H1 (cell line): ENCODE measurements at regions not wholly inside any gene's neighbourhood (a gene's known extent, or its start where the extent isn't known, plus 50 kb on each side); places are given as distances from the start of the nearest gene placed in this dataset.
A peak's percentile ranks its signal among the peaks of the same experiment; 100 is the strongest.

Source experiments
- CTCF ChIA-PET: fragments of 300-600 bp; sonication (Branson Sonifier 250); formaldehyde crosslinking; loops from one replicate; lab custom pipeline; 2021; ENCODE audit not compliant: partially characterized antibody; lab: Charles Lee
- POLR2A ChIA-PET: fragments of 300-600 bp; sonication (Branson Sonifier 250); formaldehyde crosslinking; loops from one replicate; lab custom pipeline; 2021; ENCODE audit warnings: inconsistent platforms; ENCODE audit not compliant: partially characterized antibody; lab: Charles Lee
- DNase-seq, 2 experiments: peaks; one replicate each; pipeline versions ENCODE4 v3.0.0 to v3.0.0-alpha.2; 2010 to 2022; ENCODE audit warnings: low spot score in 2 of 2, low read depth in 1 of 2, mixed read lengths in 1 of 2
- FAIRE-seq: peaks from 2 replicates; lab custom pipeline; 2011; peaks lifted over from hg19 to GRCh38; lab: Jason Lieb, UNC
- H2AFZ ChIP-seq: 2 replicates; pipeline ENCODE4 v1.8.1; 2012; ENCODE audit warnings: low read length, inconsistent platforms
- H2AK5ac ChIP-seq: 2 replicates; pipeline ENCODE4 v1.6.1; 2013; ENCODE audit warnings: low read depth, low read length
- H2BK120ac ChIP-seq: replicated peaks from 2 replicates; pipeline ENCODE3; 2013; ENCODE audit warnings: low read depth, low read length, inconsistent platforms
- H2BK12ac ChIP-seq: 2 replicates; pipeline ENCODE4 v1.6.1; 2013; ENCODE audit warnings: low read depth, low read length
- H2BK15ac ChIP-seq: 2 replicates; pipeline ENCODE4 v1.6.1; 2013; ENCODE audit warnings: low read length
- H2BK20ac ChIP-seq: 2 replicates; pipeline ENCODE4 v1.6.1; 2013; ENCODE audit warnings: low read length
- H2BK5ac ChIP-seq: 2 replicates; pipeline ENCODE4 v1.6.1; 2013; ENCODE audit warnings: low read depth, low read length
- H3K14ac ChIP-seq: 2 replicates; pipeline ENCODE4 v1.6.1; 2013; ENCODE audit warnings: inconsistent platforms; ENCODE audit not compliant: insufficient read length
- H3K18ac ChIP-seq: 2 replicates; pipeline ENCODE4 v1.6.1; 2013; ENCODE audit warnings: low read length; ENCODE audit errors: extremely low read depth
- H3K23ac ChIP-seq: 2 replicates; pipeline ENCODE4 v1.6.1; 2013; ENCODE audit warnings: inconsistent platforms; ENCODE audit not compliant: insufficient read length
- H3K23me2 ChIP-seq: 2 replicates; pipeline ENCODE4 v1.6.1; 2013; ENCODE audit warnings: low read depth, low read length
- H3K27ac ChIP-seq: 2 replicates; pipeline ENCODE4 v1.6.1; 2011; ENCODE audit warnings: low read depth, low read length, inconsistent platforms
- H3K27me3 ChIP-seq, 4 experiments: replicated peaks in 1 of 4; 1 replicate in 1 of 4; 2 replicates in 3 of 4; pipeline versions ENCODE4 v1.6.1 to v1.8.1; 2011 to 2013; ENCODE audit warnings: low read length in 3 of 4, mild to moderate bottlenecking in 3 of 4, inconsistent platforms in 2 of 4, mixed read lengths in 2 of 4, moderate library complexity in 1 of 4; ENCODE audit not compliant: control insufficient read depth in 3 of 4, insufficient read depth in 3 of 4; ENCODE audit errors: extremely low read depth in 1 of 4
- H3K36me3 ChIP-seq, 4 experiments: 2 replicates each; pipeline versions ENCODE4 v1.6.1 to v1.8.1; 2011 to 2013; ENCODE audit warnings: mild to moderate bottlenecking in 4 of 4, low read length in 3 of 4, moderate library complexity in 2 of 4, control low read depth in 1 of 4, inconsistent platforms in 1 of 4; ENCODE audit not compliant: insufficient read depth in 4 of 4, control insufficient read depth in 2 of 4
- H3K4ac ChIP-seq: replicated peaks from 2 replicates; pipeline ENCODE3; 2013; ENCODE audit warnings: low read length, low read depth, mixed read lengths, inconsistent platforms; ENCODE audit not compliant: insufficient read length
- H3K4me1 ChIP-seq, 4 experiments: replicated peaks in 1 of 4; 1 replicate in 1 of 4; 2 replicates in 3 of 4; pipeline versions ENCODE4 v1.6.1 to v1.8.1; 2011 to 2013; ENCODE audit warnings: low read length in 3 of 4, inconsistent platforms in 2 of 4, mixed read lengths in 1 of 4; ENCODE audit not compliant: insufficient read depth in 4 of 4, control insufficient read depth in 3 of 4
- H3K4me2 ChIP-seq, 2 experiments: 2 replicates each; pipeline versions ENCODE4 v1.6.1 to v1.8.1; 2011 to 2013; ENCODE audit warnings: low read depth in 2 of 2, low read length in 2 of 2, control low read depth in 1 of 2, inconsistent platforms in 1 of 2, mild to moderate bottlenecking in 1 of 2; ENCODE audit not compliant: insufficient read depth in 1 of 2
- H3K4me3 ChIP-seq, 4 experiments: fragments of 200-600, 300-600 bp in 1 of 4; sonication (generic), shearing (Covaris generic), sonication (Bioruptor Twin) in 1 of 4; 2 replicates each; pipeline versions ENCODE4 v1.5.1 to v1.8.1; 2011 to 2016; ENCODE audit warnings: low read length in 4 of 4, low read depth in 3 of 4, control low read depth in 2 of 4, inconsistent platforms in 2 of 4, mild to moderate bottlenecking in 2 of 4, mixed read lengths in 1 of 4, moderate library complexity in 1 of 4; ENCODE audit not compliant: insufficient read depth in 2 of 4; ENCODE audit errors: extremely low read depth in 1 of 4
- H3K56ac ChIP-seq: replicated peaks from 2 replicates; pipeline ENCODE3; 2013; ENCODE audit warnings: low read depth, mild to moderate bottlenecking, mixed read lengths, low read length, inconsistent platforms; ENCODE audit not compliant: insufficient read length
- H3K79me1 ChIP-seq: 2 replicates; pipeline ENCODE4 v1.6.1; 2013; ENCODE audit warnings: low read depth, low read length, control low read depth
- H3K79me2 ChIP-seq, 2 experiments: 2 replicates each; pipeline versions ENCODE4 v1.6.1 to v1.8.1; 2012 to 2013; ENCODE audit warnings: low read length in 2 of 2, mild to moderate bottlenecking in 2 of 2, inconsistent platforms in 1 of 2; ENCODE audit not compliant: insufficient read depth in 2 of 2, control insufficient read depth in 1 of 2
- H3K9ac ChIP-seq, 4 experiments: replicated peaks in 1 of 4; 1 replicate in 1 of 4; 2 replicates in 3 of 4; pipeline versions ENCODE4 v1.6.1 to v1.8.1; 2011 to 2013; ENCODE audit warnings: low read depth in 3 of 4, low read length in 3 of 4, control low read depth in 2 of 4, mild to moderate bottlenecking in 2 of 4, moderate library complexity in 2 of 4, inconsistent platforms in 1 of 4; ENCODE audit errors: extremely low read depth in 1 of 4
- H3K9me3 ChIP-seq, 2 experiments: 2 replicates each; pipeline versions ENCODE4 v1.6.1 to v1.8.1; 2012 to 2013; ENCODE audit warnings: mild to moderate bottlenecking in 2 of 2, moderate library complexity in 2 of 2, control low read depth in 1 of 2, inconsistent platforms in 1 of 2, low read depth in 1 of 2, low read length in 1 of 2, mixed read lengths in 1 of 2; ENCODE audit not compliant: insufficient read depth in 2 of 2
- H4K20me1 ChIP-seq, 2 experiments: replicated peaks in 1 of 2; 2 replicates each; pipeline versions ENCODE3 to v1.8.1; 2011 to 2013; ENCODE audit warnings: inconsistent platforms in 2 of 2, low read length in 2 of 2, mild to moderate bottlenecking in 1 of 2; ENCODE audit not compliant: insufficient read depth in 2 of 2, control insufficient read depth in 1 of 2
- H4K5ac ChIP-seq: 2 replicates; pipeline ENCODE4 v1.6.1; 2013; ENCODE audit warnings: low read length, low read depth, mixed read lengths, inconsistent platforms; ENCODE audit not compliant: insufficient read length
- H4K8ac ChIP-seq: 2 replicates; pipeline ENCODE4 v1.8.0; 2013; ENCODE audit warnings: mild to moderate bottlenecking, moderate library complexity, low read length, inconsistent platforms; ENCODE audit not compliant: insufficient read depth; ENCODE audit errors: extremely low read depth
- H4K91ac ChIP-seq: replicated peaks from 2 replicates; pipeline ENCODE3; 2013; ENCODE audit warnings: low read length, mixed read lengths, inconsistent platforms; ENCODE audit not compliant: insufficient read length
- BACH1 ChIP-seq: IDR thresholded peaks from 2 replicates; pipeline ENCODE4 v1.6.1; 2012; ENCODE audit warnings: low read length, improper control_type of control experiment
- BCL11A ChIP-seq, 2 experiments: IDR thresholded peaks; one replicate each; pipeline ENCODE4 v1.6.1; 2011; ENCODE audit warnings: low read depth in 2 of 2, low read length in 2 of 2, mild to moderate bottlenecking in 2 of 2
- CBX5 ChIP-seq: fragments of 300-800, 300-1000 bp; sonication (generic); IDR thresholded peaks from 2 replicates; pipeline ENCODE4 v1.7.1; 2016; ENCODE audit warnings: antibody characterized with exemption, low read length, low read depth
- JUND ChIP-seq: IDR thresholded peaks from 2 replicates; pipeline ENCODE4 v1.6.1; 2011; ENCODE audit warnings: mild to moderate bottlenecking, improper control_type of control experiment, low read length
- KDM1A ChIP-seq: fragments of 200-600, 300-600 bp; sonication (generic); IDR thresholded peaks from 2 replicates; pipeline ENCODE4 v1.7.1; 2016; ENCODE audit warnings: mild to moderate bottlenecking, low read length, borderline replicate concordance
- KDM5A ChIP-seq: fragments of 200-600 bp; IDR thresholded peaks from 2 replicates; pipeline ENCODE4 v1.7.1; 2012; ENCODE audit warnings: mild to moderate bottlenecking, low read length, inconsistent platforms, mixed read lengths
- POU5F1 ChIP-seq: IDR thresholded peaks from 2 replicates; pipeline ENCODE4 v1.6.1; 2011; ENCODE audit warnings: low read depth, mild to moderate bottlenecking, low read length, moderate library complexity
- RFX5 ChIP-seq: IDR thresholded peaks from 2 replicates; pipeline ENCODE4 v1.6.1; 2011; ENCODE audit warnings: low read depth, low read length, improper control_type of control experiment, borderline replicate concordance
- RXRA ChIP-seq: IDR thresholded peaks from 2 replicates; pipeline ENCODE4 v1.6.1; 2011; ENCODE audit warnings: low read depth, mild to moderate bottlenecking, low read length, moderate library complexity; ENCODE audit not compliant: insufficient read depth
- SAP30 ChIP-seq: fragments of 300-600 bp; sonication (generic); IDR thresholded peaks from 2 replicates; pipeline ENCODE4 v1.7.1; 2012; ENCODE audit warnings: low read length, moderate library complexity, mild to moderate bottlenecking, inconsistent platforms; ENCODE audit not compliant: insufficient read depth, insufficient replicate concordance
- TBP ChIP-seq: IDR thresholded peaks from 2 replicates; pipeline ENCODE4 v1.6.1; 2011; ENCODE audit warnings: low read depth, low read length, improper control_type of control experiment
- YY1 ChIP-seq: IDR thresholded peaks from 2 replicates; pipeline ENCODE4 v1.6.1; 2011; ENCODE audit warnings: low read depth, mild to moderate bottlenecking, low read length
- WGBS, 2 experiments: shearing (Covaris generic) in 1 of 2; methylation state at CpG; one replicate each; pipeline versions ENCODE4 v1.1.6 to v1.1.7; 2013 to 2015; ENCODE audit warnings: low lambda C conversion rate in 2 of 2, mixed read lengths in 2 of 2, inconsistent platforms in 1 of 2, low coverage in 1 of 2, missing lambda C conversion rate in 1 of 2; ENCODE audit not compliant: insufficient replicate concordance in 2 of 2, insufficient coverage in 1 of 2, insufficient read length in 1 of 2; ENCODE audit errors: extremely low coverage in 1 of 2, missing lambda C conversion rate in 1 of 2; 5-methylcytosine and 5-hydroxymethylcytosine counted together

- H4K5ac ChIP-seq = no peak overlapping the region
- peaks cover 4% of the 10 kb centered on the region in 2 experiments; a peak in 2 of 4 replicates for H3K9me3 ChIP-seq
- peaks cover 0 to 3% (median 2%) of the 10 kb centered on the region in 4 experiments; a peak in 3 of 7 replicates for H3K4me1 ChIP-seq
- H2AK5ac ChIP-seq = peak overlapping the region; percentile 97; the same call in 1 of the 2 replicates
- no peak overlapping the region for H3K9ac ChIP-seq
- FAIRE-seq (no peak), DNase-seq (no peak)
- no peaks in the 10 kb centered on the region for H3K27me3 ChIP-seq
- no peak overlapping the region for H3K4me3 ChIP-seq
- peak overlapping the region; percentile 98 for H2BK12ac ChIP-seq
- H3K18ac ChIP-seq = peak overlapping the region; percentile 81
- no peak overlapping the region for H2BK15ac ChIP-seq
- peak overlapping the region; percentile 97 for H2BK120ac ChIP-seq
- peak overlapping the region; percentile 72; the same call in 1 of the 2 replicates for H3K27ac ChIP-seq
- H3K36me3 ChIP-seq = peaks cover 0 to 3% (median 0%) of the 10 kb centered on the region in 4 experiments; a peak in 2 of 8 replicates
- ChIA-PET POLR2A (no interaction called here), CTCF (interaction anchor here (0.6 kb wide), 1 partner anchor 79 kb away, joined by 3 read pairs; no protein-coding TSS in a partner anchor)
- no peak overlapping the region for H3K23ac ChIP-seq
- H3K4ac ChIP-seq = no peak overlapping the region
- H4K91ac ChIP-seq = peak overlapping the region; percentile 94
- TF ChIP-seq CBX5 (no peak), SAP30 (no peak), YY1 (no peak), BACH1 (no peak), RFX5 (no peak), BCL11A (IDR thresholded peaks at IDR 0.05; ENCODE audit: low read depth in 2 of 2, low read length in 2 of 2) (no peak), POU5F1 (no peak), JUND (no peak), RXRA (no peak), KDM1A (no peak), KDM5A (no peak), TBP (no peak)
- H4K20me1 ChIP-seq = no peaks in the 10 kb centered on the region
- no peak overlapping the region for H2AFZ ChIP-seq
- H4K8ac ChIP-seq = no peak overlapping the region; the same call in 1 of the 2 replicates
- H2BK20ac ChIP-seq = peak overlapping the region; percentile 99
- no peak overlapping the region for H3K14ac ChIP-seq
- H3K23me2 ChIP-seq = no peaks in the 10 kb centered on the region
- no peaks in the 10 kb centered on the region for H3K79me1 ChIP-seq
- WGBS, 2 experiments = 95% methylated on average over 3 of the region's 3 CpGs; no CpG with 5 or more reads in 1 of the 2 experiments
- no peak overlapping the region for H3K56ac ChIP-seq
- H3K79me2 ChIP-seq = no peaks in the 10 kb centered on the region
- H2BK5ac ChIP-seq = peak overlapping the region; percentile 97; the same call in 1 of the 2 replicates
- no peak overlapping the region for H3K4me2 ChIP-seq
Measured at GRCh38 chr13:84653915-84654534, 771.8 kb upstream of the SLITRK1 start.
